ENCODE measurements at regions not wholly inside any gene's neighbourhood (a gene's known extent, or its start where the extent isn't known, plus 50 kb on each side); places are given as distances from the start of the nearest gene placed in this dataset.

DNA sequence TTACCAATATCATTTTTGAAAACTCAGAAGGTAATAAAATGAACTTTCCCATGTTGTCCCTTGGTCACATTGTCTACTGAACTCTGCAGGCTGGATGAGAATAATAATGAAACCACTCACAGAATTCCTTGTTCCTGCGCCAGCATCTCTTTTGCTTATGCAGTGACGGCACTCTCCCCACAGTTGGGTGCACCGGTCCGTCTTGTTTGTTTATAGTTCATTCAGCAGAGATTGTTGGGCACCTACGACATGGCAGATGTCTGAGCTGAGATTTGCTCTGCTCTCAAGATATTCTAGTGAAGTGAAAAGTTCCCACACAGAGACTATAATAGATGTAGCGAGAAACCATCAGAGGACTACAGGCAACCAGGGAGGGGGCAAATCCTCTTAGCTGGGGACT lies 375.7 kb upstream of the CDH11 start:
- no peak for DNase-seq (ENCODE audit: low spot score)

DNA sequence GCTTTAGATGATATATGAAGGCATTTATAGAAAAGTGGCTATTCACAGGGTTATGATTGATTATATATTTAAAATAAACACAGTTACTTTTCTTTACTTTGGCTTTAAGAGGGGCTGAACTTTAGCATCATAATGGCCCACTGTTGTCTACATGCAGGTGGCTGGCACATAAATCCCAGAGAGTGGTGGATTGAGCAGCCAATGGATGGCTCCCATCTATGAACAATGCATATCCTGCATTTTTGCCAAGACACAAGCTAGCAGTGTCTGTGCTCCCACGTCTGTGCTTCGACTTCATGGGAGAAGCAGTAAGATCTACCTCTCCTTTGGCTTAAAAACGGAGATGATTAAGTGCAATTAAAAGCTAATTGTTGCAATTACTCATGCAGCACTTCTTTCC lies 373.2 kb upstream of the CDH11 start:
- no peak for DNase-seq (ENCODE audit: low spot score)

DNA sequence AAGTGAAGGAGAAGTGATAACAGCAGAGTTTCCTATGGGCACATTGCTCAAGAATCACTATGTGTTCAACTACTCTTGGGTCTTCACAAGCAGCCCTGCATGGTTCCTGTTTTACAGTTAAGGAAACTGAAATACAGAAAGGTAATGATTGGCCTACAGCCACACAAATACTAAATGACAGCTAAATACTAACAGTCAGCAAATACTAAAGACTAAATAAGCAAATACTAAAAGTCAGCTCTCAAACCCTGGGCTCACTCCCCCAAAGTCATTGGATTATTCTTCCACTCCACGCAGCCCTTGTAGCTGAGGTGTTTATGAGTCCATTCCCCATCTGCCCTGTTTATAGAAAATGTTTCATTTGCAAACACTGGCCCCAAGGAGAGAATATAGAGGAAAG lies 372.7 kb upstream of the CDH11 start:
- DNase-seq (ENCODE audit: low spot score), result no peak

DNA sequence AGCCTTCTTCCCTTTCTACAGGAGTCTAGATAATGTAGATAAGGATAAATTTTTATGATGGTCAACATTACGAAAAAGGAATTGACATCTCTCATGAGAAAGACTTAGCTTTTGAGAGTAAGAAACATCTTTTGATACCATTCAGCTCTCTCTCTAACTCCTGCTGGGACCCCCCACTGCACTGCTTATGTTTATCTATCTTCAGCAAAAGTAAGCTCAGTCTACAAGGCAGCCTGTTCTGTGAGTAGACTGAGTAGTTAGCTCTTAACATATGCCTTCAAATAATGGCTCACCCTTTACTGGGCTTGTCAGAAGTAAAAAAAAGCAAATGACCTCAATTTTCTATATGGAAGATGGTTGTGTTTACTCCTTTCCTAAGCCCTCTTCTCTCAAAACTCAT lies 372.2 kb upstream of the CDH11 start:
- no peak for DNase-seq (ENCODE audit: low spot score)

DNA sequence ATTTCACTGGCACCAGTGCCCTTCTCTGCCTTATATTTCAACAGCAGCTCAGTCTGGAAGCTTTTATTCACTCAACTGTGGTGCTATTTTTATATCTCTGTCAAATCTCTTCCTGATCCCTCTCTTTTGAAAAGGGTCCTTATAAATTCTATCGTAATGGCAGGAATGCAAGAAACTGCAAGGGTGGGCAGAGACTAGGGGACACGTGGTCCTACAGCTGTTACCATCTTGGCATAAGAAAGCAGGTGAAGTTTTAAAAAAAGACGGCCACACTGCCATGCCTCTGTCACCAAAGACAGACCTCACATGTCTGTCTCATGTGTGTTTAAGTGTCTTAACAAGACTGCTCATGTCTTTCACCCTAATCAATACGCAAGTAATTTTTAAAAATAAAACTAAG lies 368.4 kb upstream of the CDH11 start:
- DNase-seq (ENCODE audit: low spot score), result no peak

DNA sequence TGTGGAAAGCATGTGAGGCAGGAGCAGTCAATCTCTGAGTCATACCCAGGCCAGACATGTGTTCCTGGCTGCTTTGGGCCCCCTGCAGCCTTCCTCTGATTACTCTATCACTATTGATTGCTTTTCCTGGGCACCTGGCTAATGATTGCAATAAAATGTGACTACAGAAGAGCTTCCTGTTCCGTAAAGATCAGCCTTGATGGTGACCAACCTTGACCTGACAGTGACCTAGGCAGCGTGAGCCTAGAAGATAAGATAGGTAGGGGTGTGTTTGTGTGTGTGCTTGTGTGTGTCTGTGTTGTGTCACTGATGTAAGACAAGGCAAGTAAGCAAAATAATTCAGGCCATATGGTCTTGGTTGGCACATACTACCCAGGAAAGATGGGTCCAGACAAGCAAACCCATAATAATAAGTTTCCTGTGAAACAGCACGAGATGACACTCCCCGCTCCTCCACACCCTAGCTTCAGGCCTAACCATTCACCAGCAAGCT lies 367.7 kb upstream of the CDH11 start:
- DNase-seq (ENCODE audit: low spot score), result no peak

DNA sequence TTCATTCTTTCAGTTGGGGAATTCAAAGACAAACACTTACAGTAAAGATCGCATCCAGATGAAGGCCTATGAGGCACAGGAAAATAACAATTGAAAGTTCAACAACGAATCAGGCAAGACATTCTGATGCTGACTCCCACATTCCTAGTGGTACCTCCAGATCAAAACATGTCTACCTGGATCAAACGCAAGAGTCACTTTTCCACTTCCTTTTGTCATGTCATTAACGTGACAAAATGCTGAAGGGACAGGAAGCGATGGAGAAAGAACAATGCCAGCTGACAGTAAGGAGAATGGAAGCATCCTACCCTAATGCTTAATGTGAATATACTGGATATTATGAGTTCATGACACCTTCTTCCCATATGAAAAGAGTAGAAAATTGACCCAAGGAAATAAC lies 365.4 kb upstream of the CDH11 start:
- DNase-seq (ENCODE audit: low spot score), result no peak

DNA sequence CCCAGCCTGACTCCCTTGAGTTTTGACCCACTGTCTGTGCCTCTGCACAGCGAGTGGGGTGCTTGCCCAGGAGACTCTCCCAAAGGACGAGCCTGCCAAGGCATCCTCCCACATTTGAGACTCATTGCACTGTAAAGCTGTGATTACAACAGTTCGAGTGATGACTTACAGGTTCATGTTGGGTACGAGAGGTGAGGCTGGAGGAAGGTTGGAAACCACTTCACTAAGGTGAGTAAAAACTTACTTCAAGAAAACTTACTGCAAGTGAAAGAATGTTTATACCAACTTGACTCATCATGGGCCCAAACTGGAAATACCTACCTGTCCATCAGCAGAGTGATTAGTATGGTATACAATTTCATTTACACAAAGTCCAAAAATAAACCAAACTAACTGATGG lies 360.1 kb upstream of the CDH11 start:
- no peak for DNase-seq (ENCODE audit: low spot score)

DNA sequence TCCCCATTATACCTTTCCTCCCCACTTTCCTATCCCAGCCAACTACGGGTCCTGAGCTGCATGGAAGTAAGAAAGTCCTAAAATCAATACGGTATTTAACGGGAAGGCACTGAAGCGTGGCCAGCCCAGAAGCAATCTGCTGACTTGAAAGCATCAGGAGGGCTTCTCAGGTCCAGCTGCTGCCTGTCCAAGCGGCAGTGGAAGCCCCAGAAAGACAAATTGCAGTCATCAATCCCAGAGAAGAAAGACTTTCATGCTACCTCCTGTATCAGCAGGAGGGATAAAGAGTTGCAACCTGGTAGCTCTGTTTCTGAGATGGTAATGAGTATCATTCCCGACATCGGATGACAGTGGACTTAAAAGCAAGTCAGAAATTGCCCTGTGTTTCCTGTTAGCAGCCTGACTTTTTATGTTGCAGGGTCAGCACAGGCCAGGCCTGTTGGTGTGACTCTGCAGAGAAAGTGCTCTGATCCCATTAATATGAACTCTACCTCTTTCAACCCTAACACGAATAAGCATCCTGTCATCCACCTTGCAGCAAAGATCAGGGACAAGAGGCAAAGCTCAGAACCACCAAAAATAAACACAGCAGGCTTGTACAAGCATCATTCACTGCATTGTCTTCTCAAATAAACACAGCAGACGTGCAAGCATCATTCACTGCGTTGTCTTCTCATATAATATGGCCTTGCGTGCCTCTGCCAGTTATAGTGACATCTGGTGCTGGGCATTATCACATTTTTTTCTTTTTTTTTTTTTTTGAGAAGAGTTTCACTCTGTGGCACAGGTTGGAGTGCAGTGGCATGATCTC lies 358.6 kb upstream of the CDH11 start:
- DNase-seq (ENCODE audit: low spot score), result no peak

DNA sequence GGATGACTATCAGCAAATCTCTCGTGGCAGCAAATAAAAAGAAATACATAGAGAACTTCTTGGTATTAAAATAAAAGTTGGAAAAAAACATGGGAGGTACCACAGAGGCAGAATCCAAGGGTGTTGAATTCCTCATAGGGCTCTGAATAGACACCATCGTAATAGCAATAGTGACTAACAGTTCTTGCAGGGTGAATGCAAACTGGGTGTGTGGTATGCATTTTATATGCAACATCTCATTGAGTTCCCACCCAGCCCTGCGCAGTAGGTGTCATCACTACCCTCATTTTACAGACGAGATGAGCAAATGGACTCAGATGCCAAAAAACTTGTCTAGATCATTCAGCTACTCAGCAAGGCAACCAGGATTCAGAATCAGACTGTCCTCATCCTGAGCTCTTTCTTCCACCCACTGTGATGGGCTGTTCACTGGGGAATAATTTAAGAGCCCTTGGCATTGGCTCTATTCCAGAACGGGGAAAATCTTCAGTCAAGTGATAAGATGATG lies 354.6 kb upstream of the CDH11 start:
- DNase-seq (ENCODE audit: low spot score), result no peak

DNA sequence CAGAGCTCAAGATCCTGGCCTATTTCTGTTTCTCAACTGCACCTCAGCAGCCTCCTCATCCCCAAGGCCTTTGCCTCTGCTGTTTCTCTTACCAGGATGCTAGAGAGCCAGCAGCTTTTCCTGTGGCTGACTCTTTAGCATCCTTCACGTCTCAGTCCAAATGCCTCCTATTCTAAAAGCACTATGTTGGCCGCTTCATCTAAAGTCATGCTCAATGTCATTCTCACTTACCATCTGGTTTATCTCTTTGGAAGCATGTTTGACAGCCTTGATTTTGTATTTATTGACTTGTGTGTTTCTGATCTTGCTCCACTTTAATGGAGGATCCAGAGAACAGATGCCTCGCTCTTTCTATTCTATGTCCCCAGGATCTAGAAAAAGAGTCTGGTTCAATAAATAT lies 351.8 kb upstream of the CDH11 start:
- DNase-seq (ENCODE audit: low spot score), result no peak

DNA sequence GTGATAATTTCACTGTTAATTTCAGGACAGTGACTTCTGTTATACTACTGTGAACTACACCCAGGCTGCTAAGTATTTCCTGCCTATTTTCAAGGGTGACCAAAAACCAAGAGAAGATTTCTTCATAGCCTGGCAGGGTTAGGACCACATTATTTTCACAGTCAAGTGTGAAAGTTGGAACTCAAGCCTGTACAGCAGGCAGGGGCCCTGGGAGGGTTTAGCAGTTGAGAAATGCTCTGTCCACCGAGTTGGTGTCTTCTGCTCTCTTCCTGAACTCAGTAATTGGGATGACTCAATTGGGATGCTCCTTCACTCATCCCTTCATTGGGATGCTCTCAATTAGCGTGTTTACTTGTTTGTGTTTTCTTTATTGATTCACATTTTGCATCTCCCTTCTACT lies 347.3 kb upstream of the CDH11 start:
- no peak for DNase-seq (ENCODE audit: low spot score)

DNA sequence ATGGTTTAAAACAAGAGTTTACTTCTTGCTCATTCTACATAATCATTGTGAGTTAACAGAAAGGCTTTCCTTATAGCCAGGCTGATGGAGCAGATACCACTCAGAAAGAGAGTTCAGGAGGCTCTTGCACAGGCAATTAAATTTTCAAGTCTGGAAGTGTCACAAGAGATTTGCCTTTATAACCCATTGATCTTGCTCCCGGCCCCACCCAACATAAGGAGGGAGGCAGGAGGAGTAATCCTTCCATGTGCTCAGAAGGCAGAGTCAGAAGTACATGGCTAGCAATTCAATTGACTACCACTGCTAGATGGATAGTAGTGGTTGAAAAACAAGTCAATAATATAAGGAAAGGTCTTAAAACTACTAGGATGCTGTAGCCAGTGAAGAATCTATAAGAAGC lies 346.3 kb upstream of the CDH11 start:
- no peak for DNase-seq (ENCODE audit: low spot score)

DNA sequence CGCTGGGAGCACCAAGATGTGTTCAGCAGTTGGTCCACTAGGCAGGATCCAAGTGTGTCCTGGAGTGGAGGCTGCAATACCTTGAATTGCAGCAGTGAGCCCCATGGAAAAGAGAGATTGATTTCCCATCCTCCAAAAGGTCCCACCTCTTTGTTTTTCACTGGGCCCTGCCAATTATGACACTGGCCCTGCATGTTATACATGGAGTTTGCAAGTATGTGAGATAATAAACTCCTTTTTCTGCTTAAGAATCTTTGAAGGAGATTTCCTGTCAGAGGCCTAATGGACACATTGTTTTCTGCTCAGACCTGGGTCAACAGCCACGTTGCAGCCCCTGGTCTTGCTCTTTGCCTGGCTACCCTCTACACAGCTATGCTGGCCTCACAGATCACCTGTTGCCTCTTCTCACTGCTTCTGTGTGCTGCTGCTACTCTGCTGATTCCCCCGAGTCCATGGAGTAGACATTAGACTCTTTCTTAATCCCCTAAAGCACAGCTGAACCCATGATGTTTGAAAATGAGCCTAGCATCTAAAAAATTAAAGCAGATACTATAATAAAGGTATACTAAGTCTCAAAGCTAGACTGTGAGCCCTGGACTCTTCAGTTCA lies 341.9 kb upstream of the CDH11 start:
- no peak for DNase-seq (ENCODE audit: low spot score)

DNA sequence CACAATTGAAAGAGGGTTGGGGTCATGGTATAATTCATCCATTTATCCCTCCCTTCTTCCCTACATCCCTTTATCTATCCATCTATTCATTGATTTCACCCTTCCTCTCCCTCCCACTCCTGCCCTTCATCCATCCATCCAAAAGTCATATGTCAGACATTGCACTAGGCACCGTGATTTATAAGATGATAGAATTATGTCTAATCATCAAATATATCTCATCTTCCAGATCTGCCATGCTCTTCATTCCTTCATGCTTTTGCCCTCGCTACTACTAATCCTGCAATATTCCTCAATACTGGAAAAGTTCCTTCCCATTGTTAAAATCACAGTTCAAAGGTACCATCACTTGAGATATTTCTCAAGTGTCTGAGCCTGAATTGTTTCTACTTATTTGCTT lies 335.2 kb upstream of the CDH11 start:
- DNase-seq (ENCODE audit: low spot score), result no peak

DNA sequence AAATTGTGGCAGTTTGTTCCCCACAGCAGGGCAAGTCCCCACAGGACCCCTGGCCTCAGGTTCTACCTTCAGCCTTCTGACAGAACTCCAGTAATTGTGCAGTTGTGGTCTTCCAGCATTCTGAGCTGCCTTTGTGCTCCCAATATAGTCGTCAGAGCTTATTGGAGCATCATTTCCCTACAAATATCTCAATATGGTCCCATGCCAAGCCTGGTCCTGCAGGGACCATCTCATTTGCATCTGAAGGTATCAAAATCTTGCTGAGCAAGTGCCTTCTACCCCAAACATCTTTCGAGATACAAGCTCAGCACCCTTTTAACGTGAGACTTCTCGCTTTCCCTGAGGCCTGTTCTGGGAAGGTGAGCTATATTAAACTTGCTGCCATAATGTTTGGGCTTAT lies 333.9 kb upstream of the CDH11 start:
- DNase-seq (ENCODE audit: low spot score), result no peak

DNA sequence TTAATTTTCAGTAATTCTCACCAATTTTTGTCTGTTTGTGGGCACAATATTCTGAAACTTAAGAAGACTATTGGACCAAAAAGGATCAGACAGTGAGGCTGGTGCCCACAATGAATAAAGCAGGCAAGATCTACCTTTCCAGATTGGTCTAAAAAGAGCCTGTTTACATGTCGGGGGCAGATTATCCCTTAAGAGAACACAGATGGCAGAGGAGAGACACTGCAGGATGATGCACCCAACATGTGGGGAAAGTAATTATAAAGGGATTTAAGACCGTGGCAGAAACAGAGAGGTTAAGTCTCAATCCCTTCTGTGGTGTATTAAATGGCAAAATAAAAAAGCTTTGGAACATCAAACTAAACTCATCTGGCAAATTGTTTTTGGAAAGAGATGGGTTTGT lies 331.8 kb upstream of the CDH11 start:
- no peak for DNase-seq (ENCODE audit: low spot score)

DNA sequence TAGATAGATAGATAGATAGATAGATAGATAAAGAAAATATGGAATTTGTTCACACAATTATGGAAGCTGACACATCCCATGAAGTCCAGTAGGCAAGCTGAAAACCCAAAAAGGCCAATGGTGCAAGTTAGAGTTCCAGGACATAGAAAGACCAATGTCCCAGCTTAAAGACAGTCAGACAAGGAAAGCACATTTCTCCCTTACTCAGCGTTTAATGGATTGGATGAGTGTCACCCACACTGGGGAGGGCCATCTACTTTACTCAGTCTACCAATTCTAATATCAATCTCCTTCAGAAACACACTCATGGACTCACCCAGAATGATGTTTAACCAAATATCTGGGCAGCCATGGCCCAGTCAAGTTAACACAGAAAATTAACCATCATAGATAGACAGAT lies 327.7 kb upstream of the CDH11 start:
- DNase-seq (ENCODE audit: low spot score), result no peak

DNA sequence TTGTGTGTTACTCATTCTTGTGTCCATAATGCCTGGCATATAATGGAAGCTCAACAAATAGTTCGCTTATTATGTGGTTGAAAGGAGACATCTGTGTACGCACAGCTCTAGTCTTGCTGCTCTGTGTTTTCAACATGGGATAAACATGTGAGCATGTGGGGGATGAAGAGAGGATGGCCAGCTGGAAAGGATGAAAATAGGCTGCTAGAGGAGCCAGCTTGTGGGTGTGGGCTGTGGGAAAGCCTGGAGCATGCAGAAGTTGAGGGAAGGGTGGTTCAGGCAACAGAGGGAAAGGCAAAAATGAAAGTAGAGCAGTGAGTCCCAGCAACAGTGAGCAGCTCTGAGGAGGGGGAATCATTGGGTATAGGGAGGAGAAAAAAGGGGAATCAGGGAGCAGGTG lies 324.6 kb upstream of the CDH11 start:
- DNase-seq (ENCODE audit: low spot score), result no peak

DNA sequence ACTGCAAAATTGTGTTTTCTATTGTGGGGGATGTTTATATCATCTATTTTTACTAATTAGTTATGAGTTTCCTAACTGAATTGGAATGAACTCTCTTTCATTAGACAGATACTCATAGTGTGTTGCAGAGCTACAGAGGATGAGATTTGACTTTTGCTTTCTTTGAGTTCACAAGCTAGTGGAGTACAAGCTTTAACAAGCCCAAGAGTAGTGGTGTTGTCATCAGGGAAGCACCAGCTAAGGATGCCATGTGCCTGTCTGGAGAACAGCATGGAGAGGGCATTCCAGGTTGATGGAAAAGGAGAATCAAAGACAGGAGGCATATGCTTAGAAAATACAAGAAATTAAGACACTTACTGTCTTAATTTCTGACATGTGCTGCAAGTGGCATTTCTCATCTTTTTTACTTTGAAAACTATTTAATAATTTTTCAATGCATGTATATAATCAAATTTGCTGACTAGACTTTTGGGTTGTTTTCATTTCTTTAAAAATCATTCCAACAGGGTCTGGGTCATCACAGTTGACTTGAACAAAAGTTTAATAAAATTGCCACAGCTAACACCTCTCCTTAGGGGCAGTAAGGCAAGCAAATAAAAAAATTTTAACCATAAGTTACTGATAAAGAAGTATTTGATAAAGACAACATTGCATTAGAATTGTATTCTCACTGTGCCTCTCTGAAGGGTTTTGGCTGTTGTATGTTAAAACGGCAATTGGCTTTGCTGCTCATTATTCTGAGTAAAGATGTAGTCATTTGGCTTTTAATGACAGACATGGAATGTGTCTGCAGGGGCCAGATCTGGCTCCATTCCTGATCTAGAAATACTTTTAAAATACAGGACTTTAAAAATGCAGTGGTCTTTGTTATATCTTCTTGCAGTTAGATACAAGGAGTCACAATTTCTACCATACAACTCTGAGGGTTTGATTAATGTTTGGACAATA lies 323.7 kb upstream of the CDH11 start:
- DNase-seq (ENCODE audit: low spot score), result no peak

DNA sequence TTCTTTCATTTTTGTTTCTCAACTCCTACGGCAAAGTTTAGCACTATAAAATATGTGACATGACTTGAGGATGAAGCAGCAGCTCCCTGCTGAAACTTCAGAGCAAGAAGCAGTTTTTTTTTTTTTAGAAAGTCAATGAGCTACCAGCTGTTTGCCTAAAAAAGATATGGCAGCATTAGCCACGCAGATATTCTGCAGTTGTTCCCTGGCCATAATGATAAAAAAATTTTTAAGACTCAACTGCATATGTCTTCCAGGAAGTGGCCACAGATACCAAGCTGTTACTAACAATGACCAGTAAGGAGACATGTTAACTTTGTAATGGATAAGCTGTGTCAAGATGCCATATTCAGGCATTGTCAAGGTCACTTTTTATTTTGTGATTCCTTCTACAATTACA lies 319.6 kb upstream of the CDH11 start:
- no peak for DNase-seq (ENCODE audit: low spot score)

DNA sequence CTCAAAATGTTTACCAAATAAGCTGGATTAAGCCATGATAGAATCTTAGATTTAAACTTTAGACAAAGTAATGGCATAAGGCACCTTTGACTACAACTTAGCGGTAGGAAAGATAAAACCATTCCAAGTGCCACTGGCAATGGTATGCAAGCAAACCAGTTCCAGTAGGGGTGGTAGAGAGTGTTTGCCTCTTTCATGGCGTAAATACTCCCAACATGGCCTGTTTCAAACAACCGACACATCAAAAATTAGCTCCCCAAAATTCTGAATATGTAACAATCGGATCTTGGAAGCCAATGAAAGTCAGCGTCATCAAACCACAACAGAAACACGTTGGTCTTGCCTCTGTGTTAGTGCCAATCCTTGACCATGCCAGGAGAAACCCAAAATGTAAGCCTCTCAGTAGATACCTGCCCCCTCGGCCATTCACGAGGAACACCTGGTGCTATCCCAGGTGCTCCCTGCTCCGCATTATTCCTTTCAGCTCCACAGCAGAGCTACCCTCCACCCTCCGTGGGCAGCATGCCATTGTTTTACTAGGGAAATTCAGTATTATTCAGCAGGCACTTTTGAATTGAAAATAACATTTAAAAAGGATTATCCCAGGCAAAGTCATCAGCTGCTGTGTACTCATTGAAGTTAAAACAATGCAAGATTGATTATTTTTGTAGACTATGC lies 307.8 kb upstream of the CDH11 start:
- DNase-seq (ENCODE audit: low spot score), result no peak
